H1 (cell line): ENCODE measurements at regions not wholly inside any gene's neighbourhood (a gene's known extent, or its start where the extent isn't known, plus 50 kb on each side); places are given as distances from the start of the nearest gene placed in this dataset.

Experiments
- CBX5 ChIP-seq: fragments of 300-800, 300-1000 bp; sonication (generic); IDR thresholded peaks from 2 replicates; pipeline ENCODE4 v1.7.1; 2016; ENCODE audit warnings: antibody characterized with exemption, low read length, low read depth
- CHD1 ChIP-seq: IDR thresholded peaks from 2 replicates; pipeline ENCODE4 v1.6.1; 2012; ENCODE audit warnings: low read depth, low read length, improper control_type of control experiment
- NANOG ChIP-seq: IDR thresholded peaks from 2 replicates; pipeline ENCODE4 v1.6.1; 2011; ENCODE audit warnings: low read length, low read depth, mild to moderate bottlenecking, inconsistent platforms; ENCODE audit not compliant: insufficient read depth, poor library complexity, severe bottlenecking
- NRF1 ChIP-seq: IDR thresholded peaks from 2 replicates; pipeline ENCODE4 v1.6.1; 2011; ENCODE audit warnings: mild to moderate bottlenecking, low read depth, low read length, improper control_type of control experiment

DNA sequence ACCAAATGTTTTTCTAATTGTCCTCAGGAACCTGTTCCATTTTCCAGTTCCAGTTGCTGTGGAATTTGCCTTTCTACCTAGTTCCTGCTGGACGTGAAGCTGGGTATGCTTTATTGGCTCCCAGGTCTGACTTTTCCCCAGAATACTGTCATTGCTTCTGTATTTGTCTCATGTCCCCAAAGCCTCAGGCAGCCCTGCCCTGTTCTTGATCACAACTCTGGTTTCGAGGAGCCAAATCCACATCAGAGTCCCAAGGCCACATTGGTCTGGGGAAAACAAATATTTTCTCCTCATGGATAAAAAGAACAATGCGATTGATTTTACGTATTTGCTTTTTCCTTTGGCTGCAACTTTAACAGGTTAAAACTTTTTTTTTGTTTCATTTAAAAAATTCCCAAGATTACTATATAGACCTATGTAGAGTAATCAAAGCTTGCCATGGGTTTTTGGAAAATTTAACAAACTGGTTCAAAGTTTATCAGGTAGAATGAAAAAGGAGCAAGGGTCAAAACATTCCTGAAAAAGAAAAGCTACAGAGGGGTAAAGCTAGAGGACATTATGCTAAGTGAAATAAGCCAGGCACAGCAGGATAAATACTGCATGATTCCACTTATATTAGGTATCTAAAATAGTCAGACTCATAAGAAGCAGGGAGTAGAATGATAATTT, 85.2 kb downstream of the MDH1 start (continued):
- TF ChIP-seq CBX5 = no peak
- no peak for TF ChIP-seq NRF1
- TF ChIP-seq CHD1 = no peak
- TF ChIP-seq NANOG = no peak
